ENCODE measurements at regions not wholly inside any gene's neighbourhood (a gene's known extent, or its start where the extent isn't known, plus 50 kb on each side); places are given as distances from the start of the nearest gene placed in this dataset.

GRCh38 chrX:10709276-10709675 lies 88.9 kb upstream of the MID1 start:
- TF ChIP-seq MYC (IDR thresholded peaks at IDR 0.05; ENCODE audit: low read depth, low read length), result no peak
- no peak for TF ChIP-seq EZH2 (IDR thresholded peaks at IDR 0.05; ENCODE audit: borderline replicate concordance, low read depth, low read length, severe bottlenecking)
- TF ChIP-seq POLR2A (IDR thresholded peaks at IDR 0.05; ENCODE audit: low read depth, low read length), result no peak
- TF ChIP-seq CTCF (IDR thresholded peaks at IDR 0.05; ENCODE audit: extremely low read depth in 1 of 2, insufficient read depth in 1 of 2, low read depth in 1 of 2, low read length in 2 of 2), result no peak
- TF ChIP-seq POLR2AphosphoS5 (IDR thresholded peaks at IDR 0.05; ENCODE audit: insufficient read depth, low read depth, low read length), result no peak

Measured in endothelial cell of umbilical vein (primary cell).